Activated CD4-positive, alpha-beta T cell treated with anti-CD3 and anti-CD28 coated beads, Interleukin-2, Interleukin-6, amounts not matched to agents 100 ng/mL and 50 ng/mL, durations not matched to agents 16 hours and 8 hours (primary cell): ENCODE measurements at regions not wholly inside any gene's neighbourhood (a gene's known extent, or its start where the extent isn't known, plus 50 kb on each side); places are given as distances from the start of the nearest gene placed in this dataset.

Experiments used
- DNase-seq: peaks from one replicate; pipeline ENCODE4 v3.0.0-alpha.2; 2020

GRCh38 chr2:155100261-155100660, 401.8 kb downstream of the KCNJ3 start:
- no peak for DNase-seq

DNA sequence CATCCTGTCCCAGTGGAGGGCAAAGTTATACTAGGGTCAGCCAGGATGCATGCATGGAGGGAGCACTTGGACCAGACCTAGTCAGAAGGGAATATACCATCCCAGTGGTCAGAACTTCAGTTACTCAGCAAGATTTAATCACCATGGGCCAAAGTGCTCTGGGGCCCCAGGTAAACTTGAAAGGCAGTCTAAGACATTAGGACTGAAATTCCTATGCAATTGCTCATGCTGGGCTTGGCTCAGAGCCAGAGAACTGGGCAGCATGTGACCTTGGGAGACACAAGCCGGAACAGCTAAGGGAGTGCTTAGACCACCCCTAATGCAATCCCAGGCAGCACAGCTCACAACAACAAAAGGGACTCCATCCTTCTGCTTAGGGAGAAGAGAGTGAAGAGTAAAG, 401.3 kb downstream of the KCNJ3 start:
- no peak for DNase-seq

GRCh38 chr2:155095613-155096012, 397.1 kb downstream of the KCNJ3 start:
- DNase-seq = no peak

- no peak for DNase-seq
Measured at GRCh38 chr2:155080373-155080772, 381.9 kb downstream of the KCNJ3 start.

- DNase-seq = no peak
Measured at GRCh38 chr2:155070489-155070888, 372.0 kb downstream of the KCNJ3 start.

GRCh38 chr2:155062922-155063258, 364.4 kb downstream of the KCNJ3 start:
- no peak for DNase-seq

- no peak for DNase-seq
Measured at GRCh38 chr2:155062250-155062921, 363.9 kb downstream of the KCNJ3 start.

- no peak for DNase-seq
Measured at GRCh38 chr2:155060896-155061295, 362.4 kb downstream of the KCNJ3 start.

GRCh38 chr2:155054712-155055111, 356.2 kb downstream of the KCNJ3 start:
- no peak for DNase-seq

- no peak for DNase-seq
Measured at GRCh38 chr2:155043097-155043496, 344.6 kb downstream of the KCNJ3 start.

DNA sequence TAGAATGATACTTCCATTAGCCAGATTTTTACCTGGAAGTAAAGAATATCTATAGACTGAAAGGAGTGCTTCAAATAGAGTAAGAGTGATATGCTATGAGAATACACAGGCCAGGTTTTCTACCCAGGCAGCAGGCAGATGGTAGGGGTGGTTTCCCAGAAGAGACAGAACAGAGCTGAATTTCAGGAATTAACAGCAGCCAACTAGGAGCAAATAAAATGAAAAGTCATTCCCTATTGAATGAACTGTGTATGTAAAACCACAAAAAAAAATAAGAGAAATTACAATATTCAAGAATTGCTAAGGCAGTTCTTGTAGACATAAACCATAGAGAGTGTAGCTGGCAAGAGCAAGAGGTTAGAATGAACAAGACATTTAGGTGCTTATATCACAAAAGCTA, 336.8 kb downstream of the KCNJ3 start:
- no peak for DNase-seq

DNA sequence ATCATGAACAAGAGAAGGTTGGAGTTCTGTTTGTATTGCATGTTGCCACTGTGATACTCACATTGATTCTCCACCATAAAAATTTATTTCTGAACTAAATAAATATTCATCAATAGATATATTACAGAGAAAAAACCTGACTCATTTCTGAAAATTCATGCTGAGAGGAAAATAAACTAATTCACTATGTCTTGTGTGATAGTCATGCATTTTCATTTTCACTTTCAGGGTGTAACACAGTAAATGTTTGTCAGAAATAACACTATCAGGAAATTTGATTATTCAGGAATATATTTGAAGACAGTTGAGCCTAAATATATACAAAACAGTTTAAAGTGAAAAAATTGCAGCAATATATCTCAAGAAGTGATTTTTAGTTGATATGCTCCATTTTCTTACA, 335.2 kb downstream of the KCNJ3 start:
- no peak for DNase-seq

DNA sequence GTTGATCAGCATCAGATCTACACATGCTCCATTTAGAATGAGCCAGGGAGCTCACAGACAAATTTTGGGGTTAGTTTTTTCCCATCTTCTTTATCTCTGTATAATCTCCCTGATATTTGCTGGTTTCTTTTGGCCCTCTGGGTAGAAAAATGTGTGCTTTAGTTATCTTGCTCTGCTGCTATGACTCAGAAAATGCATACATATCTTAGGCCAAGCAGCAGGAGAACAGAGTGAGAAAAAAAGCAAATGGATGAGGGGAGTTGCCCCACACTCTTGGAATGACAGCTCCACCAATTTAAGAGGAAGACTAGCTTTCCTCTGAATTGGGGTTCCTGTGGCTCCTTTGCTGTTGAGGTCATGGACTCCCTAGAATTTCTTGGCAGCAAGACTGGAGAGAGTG, 331.8 kb downstream of the KCNJ3 start:
- no peak for DNase-seq

DNA sequence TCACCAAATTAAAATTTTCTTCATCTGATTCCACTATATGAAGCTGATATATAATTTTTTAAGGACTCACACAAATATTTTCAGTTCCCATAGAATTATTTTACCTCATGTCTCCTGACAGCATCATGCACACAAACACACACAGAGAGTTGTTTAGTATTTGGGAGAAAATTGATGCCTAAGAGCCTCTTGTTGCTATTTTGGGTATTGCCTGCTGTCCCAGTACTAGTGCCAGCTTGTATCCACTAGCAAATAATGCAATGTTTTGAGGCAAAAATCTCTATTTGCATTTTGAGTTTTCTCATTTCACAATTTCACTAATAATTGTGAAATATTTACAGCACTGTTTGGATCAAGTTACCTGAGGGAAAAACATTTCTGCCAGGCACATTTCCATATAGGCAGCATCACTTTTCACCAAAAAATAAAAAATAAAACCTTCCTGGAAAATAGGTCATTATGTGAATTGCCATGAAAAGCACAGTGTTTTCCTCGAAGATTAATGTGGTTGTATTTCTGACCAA, 328.2 kb downstream of the KCNJ3 start:
- DNase-seq = no peak

- DNase-seq = no peak
Measured at GRCh38 chr2:155023674-155024073, 325.2 kb downstream of the KCNJ3 start.

- no peak for DNase-seq
Measured at GRCh38 chr2:155022531-155022930, 324.0 kb downstream of the KCNJ3 start.

DNA sequence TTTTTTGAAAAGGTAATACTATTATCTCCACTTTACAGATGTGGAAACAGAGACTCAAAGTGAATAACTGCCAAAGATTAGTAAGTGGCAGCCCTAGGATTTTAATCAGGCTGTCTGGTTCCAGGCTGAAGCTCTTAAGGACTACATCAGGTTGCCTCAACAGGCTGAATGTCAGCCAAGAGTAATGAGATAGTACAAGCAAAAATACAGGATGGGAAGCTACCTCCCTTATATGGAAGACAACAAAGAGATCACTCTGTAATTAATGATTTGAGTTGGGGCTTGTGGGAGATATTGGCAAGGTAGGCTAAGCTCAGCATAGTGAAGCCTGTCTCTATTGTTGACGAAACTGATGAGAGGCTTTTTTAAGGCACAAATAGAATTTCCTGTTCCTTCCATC, 323.1 kb downstream of the KCNJ3 start:
- DNase-seq = no peak

GRCh38 chr2:155020246-155020645, 321.8 kb downstream of the KCNJ3 start:
- DNase-seq = no peak

- no peak for DNase-seq
Measured at GRCh38 chr2:155010925-155011324, 312.4 kb downstream of the KCNJ3 start.

- no peak for DNase-seq
Measured at GRCh38 chr2:154995361-154995760, 296.9 kb downstream of the KCNJ3 start.

DNA sequence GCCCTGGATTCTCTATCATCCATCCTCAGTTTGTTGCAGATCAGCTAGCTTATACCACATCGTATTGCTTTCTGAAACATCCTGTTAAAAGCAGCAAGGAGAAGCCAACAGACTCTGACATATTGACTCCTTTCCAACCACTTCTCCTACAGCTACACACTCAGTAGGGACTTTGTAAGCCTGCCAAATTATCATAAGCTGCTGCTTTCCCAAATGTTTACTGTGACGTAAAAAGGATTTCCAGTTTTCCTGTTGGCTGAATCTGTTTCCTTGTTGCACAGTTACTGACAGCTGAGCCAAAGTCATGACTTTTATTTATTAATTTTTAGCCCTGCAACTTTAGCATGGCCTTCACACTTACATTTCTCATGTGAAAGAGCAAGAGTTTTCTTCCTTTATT, 294.3 kb downstream of the KCNJ3 start:
- no peak for DNase-seq

DNA sequence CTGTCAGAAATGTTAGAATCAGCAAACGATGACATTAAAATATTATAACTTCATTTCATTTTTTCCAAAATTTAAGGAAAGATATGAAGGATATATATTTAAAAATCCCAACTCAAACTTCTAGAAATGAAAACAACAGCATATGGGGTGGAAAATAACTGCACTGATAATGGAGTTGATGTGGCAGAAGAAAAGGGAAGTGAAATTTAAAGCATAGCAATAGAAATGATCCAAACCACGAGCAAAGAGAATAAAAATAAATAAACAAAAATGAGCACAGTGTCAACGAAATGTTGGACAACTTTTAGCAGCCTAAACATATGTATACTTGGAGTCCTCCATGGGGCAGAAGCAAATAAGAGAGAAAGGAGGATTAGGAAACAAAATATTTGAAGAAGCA, 280.2 kb downstream of the KCNJ3 start:
- no peak for DNase-seq

DNA sequence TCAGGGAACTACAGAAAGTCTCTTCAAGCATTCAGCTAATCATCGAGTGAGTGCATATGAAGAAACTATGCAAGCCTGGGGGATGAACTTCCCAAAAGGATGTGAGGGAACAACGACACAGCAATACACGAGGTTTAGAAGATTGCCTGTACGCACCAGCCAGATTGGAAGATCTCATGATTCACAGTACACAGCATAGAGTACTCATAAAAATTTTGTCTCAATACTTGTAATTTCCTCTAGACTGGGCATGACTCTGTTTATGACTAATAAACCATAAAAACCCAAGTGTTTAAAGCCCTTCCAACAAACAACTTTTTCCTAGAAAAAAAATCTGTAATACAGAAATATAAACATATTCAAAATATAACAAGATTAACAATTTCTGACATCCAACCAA, 279.7 kb downstream of the KCNJ3 start:
- no peak for DNase-seq

- DNase-seq = no peak
Measured at GRCh38 chr2:154974041-154974440, 275.5 kb downstream of the KCNJ3 start.

DNA sequence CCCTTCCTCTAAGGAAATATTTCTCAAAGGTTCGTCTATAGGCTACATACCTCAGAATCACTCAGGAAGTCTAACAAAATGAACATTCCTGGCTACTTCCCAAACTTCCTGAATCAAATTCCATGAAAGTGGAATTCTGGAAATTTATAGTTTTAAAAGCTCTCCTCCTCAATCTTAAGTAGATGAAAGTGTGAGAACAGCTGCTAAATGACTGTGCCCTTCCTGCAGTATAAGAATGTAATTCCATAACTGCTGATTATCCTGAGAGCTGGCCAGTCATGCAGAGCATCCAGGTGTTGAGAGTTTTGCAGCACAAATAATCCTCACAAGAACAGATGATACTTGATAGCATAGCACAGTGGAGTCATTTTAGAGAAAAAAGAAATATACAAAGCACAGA, 265.0 kb downstream of the KCNJ3 start:
- DNase-seq = no peak

- no peak for DNase-seq
Measured at GRCh38 chr2:154961676-154962075, 263.2 kb downstream of the KCNJ3 start.
